Pancreas (tissue), 10 donors: ENCODE measurements at regions not wholly inside any gene's neighbourhood (a gene's known extent, or its start where the extent isn't known, plus 50 kb on each side); places are given as distances from the start of the nearest gene placed in this dataset.

Experiments
- ATAC-seq, 4 donors: fragments of 200-7000 bp; cut with Tn5 transposase; one replicate each; pipeline versions ENCODE4 v1.8.0 to v1.9.1; 2020; ENCODE audit warnings: mild to moderate bottlenecking in 4 of 4, moderate library complexity in 4 of 4
- DNase-seq, 6 donors: peaks; one replicate each; pipeline ENCODE4 v3.0.0-alpha.2; 2020
- FAIRE-seq: peaks from 2 replicates; lab custom pipeline; 2012; peaks lifted over from hg19 to GRCh38; lab: Jason Lieb, UNC
- H3K27ac ChIP-seq, 4 donors: fragments of 200-600 bp; sonication (generic); 1 replicate in 3 of 4; 2 replicates in 1 of 4; pipeline versions ENCODE4 v1.5.0 to v1.8.0; 2020
- H3K27me3 ChIP-seq, 4 donors: fragments of 200-600 bp; one replicate each; pipeline ENCODE4 v1.8.0; 2021
- H3K36me3 ChIP-seq, 3 donors: fragments of 200-600 bp; sonication (generic) in 1 of 3; one replicate each; pipeline versions ENCODE4 v1.5.0 to v1.8.0; 2020 to 2021
- H3K4me1 ChIP-seq, 3 donors: fragments of 200-600 bp; one replicate each; pipeline ENCODE4 v1.8.0; 2021
- H3K4me3 ChIP-seq, 4 donors: fragments of 200-600 bp; sonication (generic) in 2 of 4; one replicate each; pipeline versions ENCODE4 v1.5.0 to v1.8.0; 2020 to 2021
- H3K9me3 ChIP-seq, 4 donors: fragments of 200-600 bp; one replicate each; pipeline ENCODE4 v1.8.0; 2021
- WGBS, 2 donors: extraction: QIAGEN DNeasy Blood & Tissue Kit; methylation state at CpG; one replicate each; pipeline ENCODE4 v1.1.7; 2013; 5-methylcytosine and 5-hydroxymethylcytosine counted together
- intact Hi-C, 3 donors: fragments of 100-400 bp; cut with DNase I; formaldehyde crosslinking; loops; one replicate each; pipeline versions ENCODE4 v1.11.1 to v1.14.2; 2022
- TF ChIP-seq, protein P1 (sequence below), 4 donors: fragments of 200-600 bp; sonication (generic) in 3 of 4; IDR thresholded peaks; one replicate each; pipeline versions ENCODE4 v1.5.0 to v1.8.0; 2021; ENCODE audit warnings: antibody characterized with exemption in 4 of 4
- donor health status: healthy with polysubstance abuse.
- donor health status: DM: no; HTN: no; CAD: no; lungs with moderate emphysema.
- donor health status: DM: no; HTN: no; CAD: no.
- donor health status: control.
- donor health status: control.
- donor health status: Bipolar disorder and iron deficiency.
- donor health status: DM: yes; HTN: yes; CAD: no.
- donor health status: DM: no; HTN: no; CAD: no.
- donor health status: DM: no; HTN: no; CAD: no.
- donor health status: DM: yes; HTN: yes; CAD: no.

DNA sequence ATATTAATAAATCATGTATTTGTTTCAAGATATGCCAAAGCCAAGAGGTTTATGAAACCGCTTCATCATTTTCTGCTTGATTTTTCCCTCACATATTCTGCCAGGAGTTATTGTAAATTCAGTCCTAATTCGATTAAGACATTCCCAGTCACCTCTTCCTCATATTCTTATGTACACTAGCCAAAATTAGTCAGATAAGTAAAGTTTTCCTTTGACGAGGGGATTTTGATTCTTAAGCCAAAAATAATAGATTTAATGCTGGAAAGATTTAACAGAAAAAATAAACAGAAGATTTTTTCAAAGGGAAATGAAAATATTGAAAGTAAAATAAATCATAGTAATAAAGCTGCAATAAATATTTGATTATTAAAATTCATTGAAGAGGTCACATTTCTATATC is 51.0 kb upstream of the VEGFC start:
- no peak for DNase-seq
- 44 to 57% methylated on average over 3 of the region's 3 CpGs for WGBS, 2 donors
- no peak for ATAC-seq
- H3K27ac ChIP-seq, result no peak overlapping the region
- TF ChIP-seq, protein P1, sequence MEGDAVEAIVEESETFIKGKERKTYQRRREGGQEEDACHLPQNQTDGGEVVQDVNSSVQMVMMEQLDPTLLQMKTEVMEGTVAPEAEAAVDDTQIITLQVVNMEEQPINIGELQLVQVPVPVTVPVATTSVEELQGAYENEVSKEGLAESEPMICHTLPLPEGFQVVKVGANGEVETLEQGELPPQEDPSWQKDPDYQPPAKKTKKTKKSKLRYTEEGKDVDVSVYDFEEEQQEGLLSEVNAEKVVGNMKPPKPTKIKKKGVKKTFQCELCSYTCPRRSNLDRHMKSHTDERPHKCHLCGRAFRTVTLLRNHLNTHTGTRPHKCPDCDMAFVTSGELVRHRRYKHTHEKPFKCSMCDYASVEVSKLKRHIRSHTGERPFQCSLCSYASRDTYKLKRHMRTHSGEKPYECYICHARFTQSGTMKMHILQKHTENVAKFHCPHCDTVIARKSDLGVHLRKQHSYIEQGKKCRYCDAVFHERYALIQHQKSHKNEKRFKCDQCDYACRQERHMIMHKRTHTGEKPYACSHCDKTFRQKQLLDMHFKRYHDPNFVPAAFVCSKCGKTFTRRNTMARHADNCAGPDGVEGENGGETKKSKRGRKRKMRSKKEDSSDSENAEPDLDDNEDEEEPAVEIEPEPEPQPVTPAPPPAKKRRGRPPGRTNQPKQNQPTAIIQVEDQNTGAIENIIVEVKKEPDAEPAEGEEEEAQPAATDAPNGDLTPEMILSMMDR (IDR thresholded peaks at IDR 0.05), result no peak
- H3K4me1 ChIP-seq, result no peaks in the 10 kb centered on the region
- H3K9me3 ChIP-seq, result no peaks in the 10 kb centered on the region
- no peaks in the 10 kb centered on the region for H3K27me3 ChIP-seq
- no peak overlapping the region for H3K4me3 ChIP-seq
- intact Hi-C loops, result no loop called here
- H3K36me3 ChIP-seq, result no peaks in the 10 kb centered on the region
- no peak for FAIRE-seq

DNA sequence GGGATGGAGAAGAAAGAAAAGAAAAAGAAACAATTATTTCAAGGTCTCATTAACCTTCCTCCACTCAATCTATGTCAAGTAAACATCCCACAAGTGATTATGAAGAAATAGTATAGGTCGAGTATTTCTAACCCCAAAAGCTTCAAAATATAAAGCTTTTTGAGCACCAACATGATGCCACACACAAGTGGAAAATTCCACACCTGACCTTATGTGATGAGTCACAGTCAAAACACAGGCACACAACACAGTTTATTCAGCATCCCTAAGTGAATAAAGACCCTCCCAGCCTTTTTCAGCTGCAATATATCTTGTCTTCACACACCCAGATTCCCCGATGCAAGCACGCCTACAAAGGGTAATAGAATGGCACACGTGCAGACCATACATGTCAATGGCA is 51.7 kb upstream of the VEGFC start:
- Histone ChIP-seq H3K27me3 (no peaks in the 10 kb centered on the region), H3K4me3 (no peak overlapping the region), H3K36me3 (no peaks in the 10 kb centered on the region), H3K9me3 (no peaks in the 10 kb centered on the region), H3K4me1 (no peaks in the 10 kb centered on the region), H3K27ac (no peak overlapping the region)
- intact Hi-C loops, result no loop called here
- ATAC-seq (no peak), DNase-seq (no peak), FAIRE-seq (no peak)
- WGBS, 2 donors, result 67 to 80% methylated on average over 4 of the region's 4 CpGs
- TF ChIP-seq, protein P1 (IDR thresholded peaks at IDR 0.05), result no peak

DNA sequence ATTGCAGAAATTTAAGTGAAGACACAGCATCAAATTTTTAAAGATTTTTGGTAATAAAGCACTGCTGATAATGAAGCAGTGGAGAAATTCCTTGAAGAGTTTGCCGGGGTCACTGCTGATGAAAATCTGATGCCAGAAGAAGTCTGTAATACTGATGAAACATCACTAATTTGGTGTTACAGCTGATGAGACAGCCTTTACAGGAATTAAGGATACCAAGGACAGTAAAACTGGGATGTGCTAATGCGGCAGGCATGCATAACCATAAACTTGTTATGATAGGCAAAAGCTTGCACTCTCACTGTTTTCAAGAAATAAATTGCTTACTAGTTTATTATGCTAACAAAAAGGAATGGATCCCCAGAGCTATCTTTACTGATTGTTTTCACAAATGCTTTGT is 52.9 kb upstream of the VEGFC start:
- WGBS, 2 donors, result 42 to 92% methylated on average over 2 of the region's 2 CpGs
- TF ChIP-seq, protein P1 (IDR thresholded peaks at IDR 0.05), result no peak
- Histone ChIP-seq H3K27me3 (no peaks in the 10 kb centered on the region), H3K36me3 (no peaks in the 10 kb centered on the region), H3K9me3 (no peaks in the 10 kb centered on the region), H3K4me3 (no peak overlapping the region), H3K27ac (no peak overlapping the region), H3K4me1 (no peaks in the 10 kb centered on the region)
- FAIRE-seq (no peak), DNase-seq (no peak), ATAC-seq (no peak)
- intact Hi-C loops, result no loop called here

DNA sequence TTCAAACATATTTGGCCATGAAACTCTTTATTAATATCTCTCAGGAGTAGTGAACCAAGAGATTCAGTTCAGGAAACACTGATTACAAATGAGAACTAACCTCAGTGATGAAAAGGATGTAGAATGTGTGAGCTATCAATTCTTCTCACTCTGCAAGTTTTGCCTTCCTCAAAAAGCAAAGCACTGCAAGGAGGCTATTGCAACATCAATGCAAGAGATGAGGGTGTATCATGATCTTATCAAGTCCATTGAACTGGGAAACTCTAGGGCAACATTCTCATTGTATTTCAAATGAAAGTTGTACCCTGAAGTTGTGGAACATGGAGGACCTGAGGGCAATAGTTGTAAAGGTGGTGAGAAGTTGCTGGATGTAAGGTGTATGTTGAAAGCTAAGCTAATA is 56.4 kb upstream of the VEGFC start:
- no peak for FAIRE-seq
- intact Hi-C loops, result no loop called here

DNA sequence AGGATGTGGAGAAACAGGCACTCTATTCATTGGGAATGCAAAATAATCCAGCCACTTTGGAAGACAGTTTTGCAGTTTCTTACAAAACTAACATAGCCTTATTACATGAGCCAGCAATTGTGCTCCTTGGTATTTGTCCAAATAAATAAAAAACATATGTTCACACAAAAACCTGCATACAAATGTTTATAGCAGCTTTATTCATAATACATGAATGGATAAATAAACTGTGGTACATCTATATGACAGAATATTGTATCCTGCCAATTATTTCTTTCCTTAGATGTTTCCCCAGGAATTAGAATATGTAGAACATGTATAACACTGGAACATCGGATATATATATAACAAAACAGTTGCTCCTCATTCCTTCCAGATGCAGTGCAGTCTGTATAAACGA is 57.7 kb upstream of the VEGFC start:
- FAIRE-seq, result no peak
- intact Hi-C loops, result no loop called here
- no peaks in the 10 kb centered on the region for H3K4me1 ChIP-seq

More for the DNA sequence above, 56.4 kb upstream of the VEGFC start:
- Histone ChIP-seq H3K9me3 (no peaks in the 10 kb centered on the region), H3K4me3 (no peak overlapping the region), H3K27me3 (no peaks in the 10 kb centered on the region), H3K27ac (no peak overlapping the region), H3K36me3 (no peaks in the 10 kb centered on the region), H3K4me1 (no peaks in the 10 kb centered on the region)
- DNase-seq (no peak), ATAC-seq (no peak)
- TF ChIP-seq, protein P1 (IDR thresholded peaks at IDR 0.05), result no peak

More for the DNA sequence above, 57.7 kb upstream of the VEGFC start:
- Histone ChIP-seq H3K9me3 (no peaks in the 10 kb centered on the region), H3K27ac (no peak overlapping the region), H3K4me3 (no peak overlapping the region), H3K27me3 (no peaks in the 10 kb centered on the region), H3K36me3 (no peaks in the 10 kb centered on the region)
- ATAC-seq (no peak), DNase-seq (no peak)
- TF ChIP-seq, protein P1 (IDR thresholded peaks at IDR 0.05), result no peak
- WGBS, 2 donors, result 50% methylated on average over 2 of the region's 2 CpGs
